BJ (cell line): ENCODE measurements at regions not wholly inside any gene's neighbourhood (a gene's known extent, or its start where the extent isn't known, plus 50 kb on each side); places are given as distances from the start of the nearest gene placed in this dataset.

ENCODE experiments used
- CTCF ChIA-PET: fragments of 350-600 bp; formaldehyde crosslinking; extraction: SDS; loops from one replicate; lab custom pipeline; 2021; ENCODE audit warnings: antibody characterized with exemption, inconsistent platforms; lab: Yijun Ruan, JAX
- POLR2A ChIA-PET: fragments of 300-600 bp; sonication (Branson Sonifier 250); formaldehyde crosslinking; extraction: SDS; loops from one replicate; lab custom pipeline; 2021; ENCODE audit warnings: antibody characterized with exemption; lab: Charles Lee
- DNase-seq: peaks from one replicate; pipeline ENCODE4 v3.0.0-alpha.2; 2011; ENCODE audit warnings: low read depth
- H3K27me3 ChIP-seq: 2 replicates; pipeline ENCODE4 v1.6.0; 2011; ENCODE audit warnings: low read length; ENCODE audit not compliant: control insufficient read depth, insufficient read depth
- H3K36me3 ChIP-seq: 2 replicates; pipeline ENCODE4 v1.5.1; 2011; ENCODE audit warnings: low read length; ENCODE audit not compliant: control insufficient read depth, insufficient read depth
- H3K4me3 ChIP-seq: 2 replicates; pipeline ENCODE4 v1.5.1; 2011; ENCODE audit warnings: low read depth, mild to moderate bottlenecking, control low read depth, low read length
- TF ChIP-seq, protein P1 (sequence below): IDR thresholded peaks from 2 replicates; pipeline ENCODE4 v1.5.1; 2011; ENCODE audit warnings: low read depth, mild to moderate bottlenecking, control low read depth, inconsistent platforms, low read length, moderate library complexity; ENCODE audit not compliant: insufficient read depth

GRCh38 chr1:68819190-68819829 is 322.4 kb upstream of the DEPDC1 start:
- no peak for DNase-seq
- TF ChIP-seq, protein P1, sequence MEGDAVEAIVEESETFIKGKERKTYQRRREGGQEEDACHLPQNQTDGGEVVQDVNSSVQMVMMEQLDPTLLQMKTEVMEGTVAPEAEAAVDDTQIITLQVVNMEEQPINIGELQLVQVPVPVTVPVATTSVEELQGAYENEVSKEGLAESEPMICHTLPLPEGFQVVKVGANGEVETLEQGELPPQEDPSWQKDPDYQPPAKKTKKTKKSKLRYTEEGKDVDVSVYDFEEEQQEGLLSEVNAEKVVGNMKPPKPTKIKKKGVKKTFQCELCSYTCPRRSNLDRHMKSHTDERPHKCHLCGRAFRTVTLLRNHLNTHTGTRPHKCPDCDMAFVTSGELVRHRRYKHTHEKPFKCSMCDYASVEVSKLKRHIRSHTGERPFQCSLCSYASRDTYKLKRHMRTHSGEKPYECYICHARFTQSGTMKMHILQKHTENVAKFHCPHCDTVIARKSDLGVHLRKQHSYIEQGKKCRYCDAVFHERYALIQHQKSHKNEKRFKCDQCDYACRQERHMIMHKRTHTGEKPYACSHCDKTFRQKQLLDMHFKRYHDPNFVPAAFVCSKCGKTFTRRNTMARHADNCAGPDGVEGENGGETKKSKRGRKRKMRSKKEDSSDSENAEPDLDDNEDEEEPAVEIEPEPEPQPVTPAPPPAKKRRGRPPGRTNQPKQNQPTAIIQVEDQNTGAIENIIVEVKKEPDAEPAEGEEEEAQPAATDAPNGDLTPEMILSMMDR = 0 out of 2 replicates have a peak, but pooled peaks have one; percentile 8
- Histone ChIP-seq H3K4me3 (no peak overlapping the region), H3K36me3 (no peaks in the 10 kb centered on the region), H3K27me3 (no peaks in the 10 kb centered on the region)
- CTCF ChIA-PET = no interaction called here
- POLR2A ChIA-PET = no interaction called here

- Histone ChIP-seq H3K4me3 (no peak overlapping the region), H3K27me3 (no peaks in the 10 kb centered on the region), H3K36me3 (no peaks in the 10 kb centered on the region)
- ChIA-PET POLR2A (no interaction called here), CTCF (no interaction called here)
- DNase-seq = no peak
- TF ChIP-seq, protein P1 = no peak
Observed at GRCh38 chr1:68820151-68820550, 323.3 kb upstream of the DEPDC1 start.

DNA sequence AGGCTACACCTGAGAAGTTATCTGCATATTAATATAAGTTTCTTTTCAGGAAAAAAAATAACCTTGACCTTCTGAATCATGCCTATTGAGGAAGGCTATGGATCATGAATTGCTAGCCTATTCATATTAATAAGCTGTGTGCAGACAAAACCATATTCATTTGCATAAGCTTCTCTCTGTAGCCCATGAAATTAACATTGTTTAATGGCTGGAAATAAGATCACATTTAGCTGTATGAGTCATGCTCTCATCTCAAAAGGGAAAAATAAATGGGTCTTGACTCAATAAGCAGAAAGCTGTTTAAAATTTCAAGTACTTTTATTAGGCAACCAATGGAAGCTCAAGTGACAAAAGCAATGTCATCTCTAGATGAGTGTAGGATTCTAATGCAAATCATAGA is 330.0 kb upstream of the DEPDC1 start:
- DNase-seq = no peak
- Histone ChIP-seq H3K27me3 (no peaks in the 10 kb centered on the region), H3K4me3 (no peak overlapping the region), H3K36me3 (no peaks in the 10 kb centered on the region)
- POLR2A ChIA-PET = no interaction called here
- CTCF ChIA-PET = no interaction called here
- TF ChIP-seq, protein P1 = no peak

GRCh38 chr1:68827261-68827660 is 330.4 kb upstream of the DEPDC1 start:
- POLR2A ChIA-PET = no interaction called here
- Histone ChIP-seq H3K27me3 (no peaks in the 10 kb centered on the region), H3K4me3 (no peak overlapping the region), H3K36me3 (no peaks in the 10 kb centered on the region)
- DNase-seq = no peak
- TF ChIP-seq, protein P1 = no peak
- CTCF ChIA-PET = no interaction called here

GRCh38 chr1:68828013-68828412 is 331.1 kb upstream of the DEPDC1 start:
- ChIA-PET POLR2A (no interaction called here), CTCF (no interaction called here)
- Histone ChIP-seq H3K27me3 (no peaks in the 10 kb centered on the region), H3K36me3 (no peaks in the 10 kb centered on the region), H3K4me3 (no peak overlapping the region)
- TF ChIP-seq, protein P1 = no peak
- DNase-seq = no peak
